Peyer's patch (tissue), 4 donors: ENCODE measurements at regions not wholly inside any gene's neighbourhood (a gene's known extent, or its start where the extent isn't known, plus 50 kb on each side); places are given as distances from the start of the nearest gene placed in this dataset.

Source experiments
- DNase-seq, 3 donors: peaks; one replicate each; pipeline ENCODE4 v3.0.0-alpha.2; 2017 to 2019
- H3K27ac ChIP-seq, 4 donors: fragments of 200-600 bp; sonication (generic); one replicate each; pipeline ENCODE4 v1.5.1; 2016 to 2019
- H3K27me3 ChIP-seq, 2 donors: fragments of 200-600 bp; sonication (generic); one replicate each; pipeline ENCODE4 v1.5.1; 2019
- H3K36me3 ChIP-seq, 3 donors: fragments of 200-600 bp; sonication (generic); one replicate each; pipeline ENCODE4 v1.5.1; 2016 to 2019
- H3K4me1 ChIP-seq, 4 donors: fragments of 200-600 bp; sonication (generic); one replicate each; pipeline ENCODE4 v1.5.1; 2016 to 2019
- H3K4me3 ChIP-seq, 4 donors: fragments of 200-600 bp; sonication (generic); 1 replicate in 3 of 4; 2 replicates in 1 of 4; pipeline ENCODE4 v1.5.1; 2016 to 2019; ENCODE audit warnings: mild to moderate bottlenecking in 1 of 4
- H3K9me3 ChIP-seq, 4 donors: fragments of 200-600 bp; sonication (generic); one replicate each; pipeline ENCODE4 v1.5.1; 2016 to 2019; ENCODE audit warnings: mild to moderate bottlenecking in 1 of 4
- CTCF ChIP-seq, 6 experiments: fragments of 450-650 bp in 4 of 6; fragments of 200-600 bp in 2 of 6; sonication (generic) in 1 of 6; IDR thresholded peaks; one replicate each; pipeline ENCODE4 v1.5.1; 2017 to 2019; ENCODE audit warnings: antibody characterized with exemption in 6 of 6, mild to moderate bottlenecking in 3 of 6, moderate library complexity in 1 of 6
- POLR2A ChIP-seq, 2 donors: fragments of 450-650 bp; IDR thresholded peaks; one replicate each; pipeline ENCODE4 v1.5.1; 2017; ENCODE audit warnings: antibody characterized with exemption in 2 of 2, mild to moderate bottlenecking in 2 of 2, moderate library complexity in 2 of 2

GRCh38 chr20:55159230-55159629, 683.8 kb downstream of the DOK5 start:
- Histone ChIP-seq H3K4me1 (no peaks in the 10 kb centered on the region), H3K36me3 (no peaks in the 10 kb centered on the region), H3K27ac (no peak overlapping the region), H3K27me3 (no peaks in the 10 kb centered on the region), H3K9me3 (no peaks in the 10 kb centered on the region), H3K4me3 (no peak overlapping the region)
- no peak for DNase-seq
- TF ChIP-seq POLR2A (IDR thresholded peaks at IDR 0.05) (no peak), CTCF (IDR thresholded peaks at IDR 0.05) (no peak)

- TF ChIP-seq POLR2A (IDR thresholded peaks at IDR 0.05): no peak
- H3K27me3 ChIP-seq: no peaks in the 10 kb centered on the region
- H3K4me1 ChIP-seq: no peaks in the 10 kb centered on the region
- no peak for DNase-seq
- H3K27ac ChIP-seq: no peak overlapping the region
- H3K9me3 ChIP-seq: no peaks in the 10 kb centered on the region
- no peaks in the 10 kb centered on the region for H3K36me3 ChIP-seq
- no peak overlapping the region for H3K4me3 ChIP-seq
These were observed 683.1 kb downstream of the DOK5 start for GRCh38 chr20:55158446-55158845.

GRCh38 chr20:55155360-55155759, 680.0 kb downstream of the DOK5 start:
- Histone ChIP-seq H3K27ac (peak overlapping the region in 2 of 4 donors; percentile 23 to 74), H3K4me1 (no peaks in the 10 kb centered on the region), H3K36me3 (no peaks in the 10 kb centered on the region), H3K27me3 (no peaks in the 10 kb centered on the region), H3K9me3 (no peaks in the 10 kb centered on the region), H3K4me3 (no peak overlapping the region)
- TF ChIP-seq CTCF (IDR thresholded peaks at IDR 0.05) (peak in 1 of 6 experiments; percentile 4), POLR2A (IDR thresholded peaks at IDR 0.05) (no peak)
- no peak for DNase-seq

- no peak overlapping the region for H3K27ac ChIP-seq
- H3K4me3 ChIP-seq: no peak overlapping the region
- no peaks in the 10 kb centered on the region for H3K9me3 ChIP-seq
- TF ChIP-seq POLR2A (IDR thresholded peaks at IDR 0.05): no peak
- TF ChIP-seq CTCF (IDR thresholded peaks at IDR 0.05): no peak
- DNase-seq: no peak
- H3K36me3 ChIP-seq: no peaks in the 10 kb centered on the region
- H3K27me3 ChIP-seq: no peaks in the 10 kb centered on the region
- H3K4me1 ChIP-seq: no peaks in the 10 kb centered on the region
These were observed 677.7 kb downstream of the DOK5 start for GRCh38 chr20:55153001-55153645.

- H3K27me3 ChIP-seq: no peaks in the 10 kb centered on the region
- no peaks in the 10 kb centered on the region for H3K9me3 ChIP-seq
- no peak for DNase-seq
- no peaks in the 10 kb centered on the region for H3K36me3 ChIP-seq
- H3K27ac ChIP-seq: no peak overlapping the region
- H3K4me1 ChIP-seq: no peaks in the 10 kb centered on the region
- no peak overlapping the region for H3K4me3 ChIP-seq
- TF ChIP-seq CTCF (IDR thresholded peaks at IDR 0.05): no peak
- no peak for TF ChIP-seq POLR2A (IDR thresholded peaks at IDR 0.05)
These were observed 675.8 kb downstream of the DOK5 start for GRCh38 chr20:55151171-55151570.

GRCh38 chr20:55143601-55144000, 668.2 kb downstream of the DOK5 start:
- TF ChIP-seq CTCF (IDR thresholded peaks at IDR 0.05): no peak
- TF ChIP-seq POLR2A (IDR thresholded peaks at IDR 0.05): no peak
- DNase-seq: no peak
- Histone ChIP-seq H3K4me1 (no peaks in the 10 kb centered on the region), H3K4me3 (no peak overlapping the region), H3K27ac (peak overlapping the region in 1 of 4 donors; percentile 40), H3K9me3 (no peaks in the 10 kb centered on the region), H3K36me3 (no peaks in the 10 kb centered on the region), H3K27me3 (no peaks in the 10 kb centered on the region)
